Large intestine (tissue), 3 donors: ENCODE measurements at regions not wholly inside any gene's neighbourhood (a gene's known extent, or its start where the extent isn't known, plus 50 kb on each side); places are given as distances from the start of the nearest gene placed in this dataset.

Experiments
- DNase-seq, 2 donors: peaks; one replicate each; pipeline versions ENCODE4 v3.0.0 to v3.0.0-alpha.2; 2013
- H3K27ac ChIP-seq: one replicate; pipeline ENCODE4 v1.5.1; 2013; ENCODE audit warnings: low read length
- H3K27me3 ChIP-seq: 2 replicates; pipeline ENCODE4 v1.6.1; 2013; ENCODE audit warnings: low read length; ENCODE audit not compliant: control insufficient read depth, insufficient read depth
- H3K36me3 ChIP-seq: 2 replicates; pipeline ENCODE4 v1.6.1; 2013; ENCODE audit warnings: low read length; ENCODE audit not compliant: control insufficient read depth, insufficient read depth
- H3K4me1 ChIP-seq: one replicate; pipeline ENCODE4 v1.6.1; 2013; ENCODE audit warnings: low read length; ENCODE audit not compliant: control insufficient read depth, insufficient read depth
- H3K4me3 ChIP-seq: one replicate; pipeline ENCODE4 v1.5.1; 2013; ENCODE audit warnings: low read length
- H3K9me3 ChIP-seq: one replicate; pipeline ENCODE4 v1.6.1; 2013; ENCODE audit warnings: mild to moderate bottlenecking, low read depth, low read length, moderate library complexity; ENCODE audit not compliant: control insufficient read depth
- WGBS: methylation state at CpG from one replicate; pipeline ENCODE4 v1.1.5; 2013; ENCODE audit warnings: low lambda C conversion rate; ENCODE audit not compliant: insufficient coverage; 5-methylcytosine and 5-hydroxymethylcytosine counted together

DNA sequence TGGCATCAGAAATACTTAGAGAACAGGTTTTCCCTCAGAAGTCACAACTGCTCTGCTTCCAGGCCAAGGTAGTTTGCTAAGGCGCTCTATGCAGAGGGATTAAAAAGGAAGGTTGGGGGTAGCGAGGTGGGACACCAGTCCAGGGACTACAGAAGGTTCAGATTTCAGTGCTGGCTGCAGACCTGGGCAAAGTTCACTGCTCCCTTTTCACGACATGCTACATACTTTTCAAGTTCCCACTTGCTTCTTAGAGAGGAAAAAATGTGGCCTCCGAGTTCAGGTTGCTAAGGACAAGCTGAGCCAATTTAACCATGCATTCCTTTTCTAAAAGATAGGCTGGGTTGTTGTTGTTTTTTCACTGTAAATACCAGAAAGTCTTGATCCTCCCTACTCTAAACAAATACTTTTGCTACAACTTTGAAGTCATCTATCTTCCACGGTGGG lies 158.6 kb upstream of the NR2F2 start:
- peaks cover 6% of the 10 kb centered on the region for H3K27me3 ChIP-seq
- H3K27ac ChIP-seq = peak overlapping the region; percentile 61
- H3K36me3 ChIP-seq = no peaks in the 10 kb centered on the region
- H3K4me3 ChIP-seq = peak overlapping the region; percentile 10
- DNase-seq = peak; percentile 40 to 70
- H3K4me1 ChIP-seq = no peaks in the 10 kb centered on the region
- no CpG with 5 or more reads among the region's 5 CpGs for WGBS
- no peaks in the 10 kb centered on the region for H3K9me3 ChIP-seq

DNA sequence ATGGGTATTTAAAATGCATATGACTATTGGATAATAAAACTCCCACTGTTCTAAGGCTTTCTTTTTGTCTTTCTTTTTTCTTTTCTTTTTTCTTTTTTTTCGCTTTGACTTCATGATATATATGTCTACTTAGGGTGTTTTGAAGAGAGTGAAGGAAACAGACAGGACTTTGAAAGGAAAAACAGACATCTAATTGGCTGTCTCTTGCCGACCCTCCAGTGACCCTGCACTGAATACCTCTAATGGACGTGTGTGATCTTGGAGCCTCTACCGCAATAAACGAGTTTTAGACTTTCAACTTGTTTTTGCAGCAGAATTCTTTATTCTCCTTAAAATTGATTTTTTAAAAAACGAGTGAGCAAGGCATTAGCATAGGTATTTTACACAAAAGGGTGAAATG lies 158.1 kb upstream of the NR2F2 start:
- Histone ChIP-seq H3K27ac (peak overlapping the region; percentile 61), H3K4me3 (no peak overlapping the region), H3K9me3 (no peaks in the 10 kb centered on the region), H3K36me3 (no peaks in the 10 kb centered on the region), H3K27me3 (peaks cover 6% of the 10 kb centered on the region), H3K4me1 (no peaks in the 10 kb centered on the region)
- DNase-seq = no peak
- WGBS = 56% methylated on average over 3 of the region's 6 CpGs

DNA sequence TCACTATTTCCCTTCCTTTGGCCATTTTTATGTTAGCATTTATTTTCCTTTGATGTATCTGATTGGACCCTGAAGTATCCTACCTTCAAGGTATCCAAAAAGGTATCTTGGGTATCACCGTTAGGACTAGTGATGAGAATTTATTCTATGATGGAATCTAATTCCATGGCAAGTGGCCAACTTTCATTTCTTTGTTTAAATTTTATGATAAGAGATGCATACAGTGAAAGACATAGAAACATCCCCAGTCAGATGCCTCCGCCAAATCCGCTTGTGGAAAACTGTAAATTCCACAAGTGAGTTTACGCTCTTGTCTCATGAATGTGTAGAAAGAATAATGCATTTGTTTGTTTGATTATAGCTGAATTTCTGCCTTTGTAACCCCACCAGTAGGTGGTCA lies 153.7 kb upstream of the NR2F2 start:
- Histone ChIP-seq H3K4me1 (no peaks in the 10 kb centered on the region), H3K36me3 (no peaks in the 10 kb centered on the region), H3K9me3 (no peaks in the 10 kb centered on the region), H3K27me3 (no peaks in the 10 kb centered on the region), H3K27ac (no peak overlapping the region), H3K4me3 (no peak overlapping the region)
- WGBS = 43% methylated on average over 1 of the region's 4 CpGs
- DNase-seq = no peak

DNA sequence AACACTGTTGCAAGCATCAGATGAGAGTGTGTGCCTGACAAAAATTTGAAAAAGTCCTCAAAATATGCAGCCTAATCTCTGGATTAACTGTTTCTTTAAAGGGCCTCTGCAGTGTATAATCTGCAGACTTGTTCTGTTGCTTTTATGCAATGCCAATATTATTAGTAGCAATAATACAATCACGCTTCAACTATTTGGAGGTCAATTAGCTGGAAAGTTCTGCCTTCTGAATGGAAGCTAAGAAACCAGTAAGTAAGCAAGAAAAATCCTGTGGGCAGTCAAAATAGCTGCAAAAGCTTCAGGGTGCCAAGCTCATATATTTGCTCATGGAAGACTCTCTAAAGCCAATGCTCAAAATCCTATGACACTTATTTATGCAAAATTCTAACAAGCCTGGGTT lies 153.2 kb upstream of the NR2F2 start:
- Histone ChIP-seq H3K36me3 (no peaks in the 10 kb centered on the region), H3K4me3 (no peak overlapping the region), H3K27me3 (no peaks in the 10 kb centered on the region), H3K9me3 (no peaks in the 10 kb centered on the region), H3K27ac (no peak overlapping the region), H3K4me1 (no peaks in the 10 kb centered on the region)
- WGBS = 80% methylated on average over 1 of the region's 1 CpG
- no peak for DNase-seq

DNA sequence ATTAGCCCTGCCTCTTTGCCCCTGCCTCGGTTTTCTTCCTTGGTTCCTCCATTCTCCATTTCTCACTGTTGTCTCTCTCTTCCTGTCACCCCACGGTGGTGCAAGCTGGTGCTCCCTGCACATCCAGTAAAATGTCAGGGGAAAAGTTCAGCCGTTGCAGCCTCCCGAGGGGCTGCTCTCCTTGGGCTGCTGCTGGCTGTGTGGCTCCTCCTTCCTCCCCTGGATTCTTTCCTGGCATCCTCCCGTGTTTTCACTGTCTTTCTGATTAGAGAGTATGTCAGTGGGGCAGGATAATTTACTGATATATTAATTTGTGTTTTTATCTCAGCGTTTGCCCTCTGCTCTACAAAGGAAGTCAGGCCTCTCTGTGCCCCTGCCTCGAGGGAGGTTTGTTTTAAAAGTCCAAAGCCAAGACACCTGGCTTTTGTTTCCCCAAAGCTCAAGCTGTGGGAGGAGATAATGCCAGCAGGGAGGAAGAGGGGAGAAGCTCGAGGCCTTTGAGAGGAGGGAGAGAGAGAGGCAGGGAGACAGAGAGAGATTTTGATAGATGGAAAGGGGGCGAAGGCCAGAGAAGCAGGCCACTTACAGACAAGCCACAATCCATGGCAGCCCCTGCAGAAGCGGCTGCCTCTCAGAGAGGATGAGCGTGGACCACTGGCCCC lies 150.3 kb upstream of the NR2F2 start:
- DNase-seq = no peak
- H3K4me1 ChIP-seq = no peaks in the 10 kb centered on the region
- WGBS = 67% methylated on average over 1 of the region's 11 CpGs
- no peak overlapping the region for H3K4me3 ChIP-seq
- no peaks in the 10 kb centered on the region for H3K27me3 ChIP-seq
- H3K9me3 ChIP-seq = no peaks in the 10 kb centered on the region
- no peaks in the 10 kb centered on the region for H3K36me3 ChIP-seq
- no peak overlapping the region for H3K27ac ChIP-seq

DNA sequence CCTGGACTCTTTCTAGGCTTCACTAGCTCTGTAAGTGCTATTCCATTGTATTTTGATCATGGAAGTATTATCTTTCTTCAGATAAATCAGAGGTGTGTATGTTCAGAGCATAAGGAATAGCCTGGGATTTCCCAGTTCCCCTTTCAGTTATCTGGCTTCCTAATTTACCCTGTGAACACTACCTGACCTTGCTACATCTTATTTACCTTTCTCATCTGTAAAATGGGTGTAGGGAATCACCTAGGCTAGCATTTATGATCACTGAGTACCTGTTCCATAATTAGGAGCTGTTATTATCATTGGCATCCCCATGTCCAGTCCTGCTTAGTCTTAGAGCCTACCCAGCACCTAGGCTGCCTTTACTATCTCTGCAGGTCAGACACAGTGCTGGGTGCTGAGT lies 149.3 kb upstream of the NR2F2 start:
- DNase-seq = no peak
- Histone ChIP-seq H3K4me1 (no peaks in the 10 kb centered on the region), H3K4me3 (no peak overlapping the region), H3K27me3 (no peaks in the 10 kb centered on the region), H3K27ac (no peak overlapping the region), H3K9me3 (no peaks in the 10 kb centered on the region), H3K36me3 (no peaks in the 10 kb centered on the region)

- Histone ChIP-seq H3K4me3 (no peak overlapping the region), H3K9me3 (no peaks in the 10 kb centered on the region), H3K27me3 (no peaks in the 10 kb centered on the region), H3K27ac (no peak overlapping the region), H3K4me1 (no peaks in the 10 kb centered on the region), H3K36me3 (no peaks in the 10 kb centered on the region)
- peak; percentile 16 to 26 for DNase-seq
- 80% methylated on average over 1 of the region's 8 CpGs for WGBS
These were observed 148.6 kb upstream of the NR2F2 start for GRCh38 chr15:96181873-96182301.

- no peak overlapping the region for H3K27ac ChIP-seq
These were observed 147.6 kb upstream of the NR2F2 start for GRCh38 chr15:96182736-96183513.

DNA sequence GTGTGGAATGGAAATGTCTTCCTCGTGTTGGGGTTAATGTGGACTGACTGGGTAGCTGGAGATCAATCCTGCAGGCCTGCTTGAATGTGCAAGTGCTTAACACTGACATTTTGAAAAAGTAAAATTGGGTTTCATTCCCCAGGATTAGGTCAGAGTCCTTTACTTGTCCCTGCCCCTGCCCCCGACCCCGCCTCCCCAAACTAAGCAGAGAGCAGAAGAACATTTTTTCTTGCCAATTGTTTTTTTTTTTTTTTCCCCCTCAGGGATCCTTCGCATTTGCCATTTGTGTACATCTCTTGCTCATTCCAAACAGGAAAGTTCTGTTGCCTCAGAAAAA lies 147.0 kb upstream of the NR2F2 start:
- WGBS = 48% methylated on average over 2 of the region's 4 CpGs
- no peak for DNase-seq
- H3K4me3 ChIP-seq = no peak overlapping the region
- H3K9me3 ChIP-seq = no peaks in the 10 kb centered on the region
- H3K4me1 ChIP-seq = no peaks in the 10 kb centered on the region
- no peak overlapping the region for H3K27ac ChIP-seq
- H3K27me3 ChIP-seq = no peaks in the 10 kb centered on the region
- no peaks in the 10 kb centered on the region for H3K36me3 ChIP-seq

More at GRCh38 chr15:96182736-96183513, 147.6 kb upstream of the NR2F2 start:
- no peaks in the 10 kb centered on the region for H3K27me3 ChIP-seq
- no peak overlapping the region for H3K4me3 ChIP-seq
- no peaks in the 10 kb centered on the region for H3K9me3 ChIP-seq
- no peaks in the 10 kb centered on the region for H3K36me3 ChIP-seq
- 100% methylated on average over 2 of the region's 12 CpGs for WGBS
- H3K4me1 ChIP-seq = no peaks in the 10 kb centered on the region
- no peak for DNase-seq

DNA sequence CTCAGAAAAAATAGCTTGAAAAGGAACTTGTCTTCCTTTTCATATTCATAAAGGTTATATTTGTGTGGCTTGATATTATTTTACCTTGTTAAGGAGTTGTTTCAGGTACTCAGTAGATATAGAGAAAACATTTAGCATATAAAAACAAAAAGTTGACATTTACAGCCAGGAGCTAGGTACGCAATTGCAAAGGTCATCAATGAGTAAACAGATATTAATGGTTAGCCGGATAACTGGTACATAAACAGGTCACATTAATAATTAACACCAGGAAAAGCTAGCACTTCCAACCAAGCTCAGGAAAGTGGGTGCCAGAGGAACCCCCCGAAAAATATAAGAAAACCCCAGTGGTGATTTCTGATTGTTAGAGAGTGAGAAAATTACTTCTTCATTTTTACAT lies 146.6 kb upstream of the NR2F2 start:
- Histone ChIP-seq H3K27me3 (no peaks in the 10 kb centered on the region), H3K27ac (no peak overlapping the region), H3K9me3 (no peaks in the 10 kb centered on the region), H3K4me1 (no peaks in the 10 kb centered on the region), H3K36me3 (no peaks in the 10 kb centered on the region), H3K4me3 (no peak overlapping the region)
- DNase-seq = peak in 1 of 2 donors; percentile 50
- WGBS = no CpG with 5 or more reads among the region's 3 CpGs

GRCh38 chr15:96184297-96184696 lies 146.2 kb upstream of the NR2F2 start:
- Histone ChIP-seq H3K9me3 (no peaks in the 10 kb centered on the region), H3K36me3 (no peaks in the 10 kb centered on the region), H3K27ac (no peak overlapping the region), H3K4me1 (no peaks in the 10 kb centered on the region), H3K27me3 (no peaks in the 10 kb centered on the region), H3K4me3 (no peak overlapping the region)
- peak in 1 of 2 donors; percentile 34 for DNase-seq
- WGBS = 40% methylated on average over 1 of the region's 2 CpGs
